Right lobe of liver (tissue), 4 donors: ENCODE measurements at regions not wholly inside any gene's neighbourhood (a gene's known extent, or its start where the extent isn't known, plus 50 kb on each side); places are given as distances from the start of the nearest gene placed in this dataset.

Experiments used
- CTCF ChIP-seq, 4 donors: fragments of 200-600 bp in 3 of 4; fragments of 450-650 bp in 1 of 4; IDR thresholded peaks; one replicate each; pipeline versions ENCODE4 v1.5.1 to v1.8.0; 2016 to 2022; ENCODE audit warnings: antibody characterized with exemption in 4 of 4, mild to moderate bottlenecking in 2 of 4
- POLR2A ChIP-seq: fragments of 450-650 bp; IDR thresholded peaks from one replicate; pipeline ENCODE4 v1.6.1; 2017; ENCODE audit warnings: antibody characterized with exemption, mild to moderate bottlenecking
- donor health status: DM: no; HTN: no; CAD: no.
- donor health status: DM: no; HTN: no; CAD: no.
- donor health status: DM: no; HTN: yes; CAD: no.

DNA sequence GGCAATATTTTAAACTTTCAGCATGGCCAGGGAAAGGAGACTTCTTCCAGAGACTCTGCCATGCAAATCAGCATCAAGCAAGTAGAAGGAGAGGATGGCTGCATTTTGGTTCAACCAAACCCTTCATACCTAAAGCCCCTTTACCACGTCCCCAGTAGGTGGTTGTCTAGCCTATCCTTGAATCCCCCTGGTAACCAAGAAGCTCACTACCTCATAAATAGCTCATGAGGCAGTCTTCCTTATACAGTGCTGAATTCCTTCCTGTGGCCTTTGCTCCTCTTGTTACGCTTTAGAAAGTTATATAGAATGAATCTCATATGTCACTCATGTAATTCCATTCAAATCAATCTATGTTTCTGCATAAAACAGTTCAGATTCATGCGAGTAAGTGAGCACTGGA, 289.5 kb upstream of the SLC30A5 start:
- TF ChIP-seq CTCF (IDR thresholded peaks at IDR 0.05) (no peak), POLR2A (no peak)
